GM12892 (cell line): ENCODE measurements at regions not wholly inside any gene's neighbourhood (a gene's known extent, or its start where the extent isn't known, plus 50 kb on each side); places are given as distances from the start of the nearest gene placed in this dataset.

Source experiments
- POLR2AphosphoS5 ChIP-seq: IDR thresholded peaks from 2 replicates; pipeline ENCODE4 v1.6.1; 2011; ENCODE audit warnings: low read depth, low read length, control low read depth
- TAF1 ChIP-seq: IDR thresholded peaks from 2 replicates; pipeline ENCODE4 v1.6.1; 2011; ENCODE audit warnings: low read depth, mild to moderate bottlenecking, control low read depth, low read length, borderline replicate concordance

DNA sequence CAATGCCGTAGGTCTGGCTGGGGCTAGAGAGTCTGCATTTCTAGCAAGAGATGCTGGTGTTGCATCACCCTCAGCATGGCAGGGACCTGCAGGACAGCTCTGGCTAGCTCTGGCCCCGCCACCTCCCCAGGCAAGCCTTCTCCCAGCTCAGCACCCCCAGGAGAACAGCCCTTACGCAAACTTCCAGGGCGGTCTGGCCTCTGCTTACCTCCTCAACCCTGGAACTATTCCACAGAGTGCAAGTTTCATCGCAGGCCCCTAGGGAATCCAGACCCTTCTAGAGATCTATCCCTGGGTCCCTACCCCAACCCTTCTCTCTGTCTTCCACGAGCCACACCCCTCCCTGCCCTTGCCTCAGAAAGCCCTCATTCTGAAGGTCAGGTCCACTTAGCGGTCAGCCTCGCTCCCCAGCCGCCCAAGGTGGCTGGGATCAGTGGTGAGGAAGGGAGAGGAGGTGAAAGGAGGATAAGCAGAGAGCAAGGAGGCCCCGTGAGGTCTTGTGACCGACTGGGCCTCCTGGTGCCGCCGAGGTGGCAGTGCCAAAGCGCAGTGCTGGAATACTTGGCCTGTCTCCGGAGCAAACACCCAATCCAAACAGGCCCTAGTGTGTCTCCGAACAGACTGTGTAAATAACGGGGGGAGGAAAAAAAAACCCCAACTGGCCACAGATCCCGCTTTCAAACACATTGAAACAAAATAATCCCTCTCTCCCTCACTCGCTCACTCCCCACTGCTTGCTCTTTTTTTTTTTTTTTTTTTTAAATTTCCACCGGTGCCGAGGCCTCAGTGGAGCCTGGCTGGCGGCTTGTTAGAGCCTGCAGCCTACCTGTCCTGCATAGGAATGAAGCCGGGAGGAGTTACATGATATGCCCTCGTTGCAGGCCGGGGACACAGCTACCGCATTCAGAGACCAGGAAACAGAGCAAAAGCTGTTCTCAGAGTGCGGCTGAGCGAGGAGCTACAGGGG is 380.9 kb downstream of the SOX9 start:
- TF ChIP-seq TAF1 (no peak), POLR2AphosphoS5 (no peak)
